ENCODE measurements at regions not wholly inside any gene's neighbourhood (a gene's known extent, or its start where the extent isn't known, plus 50 kb on each side); places are given as distances from the start of the nearest gene placed in this dataset.

DNA sequence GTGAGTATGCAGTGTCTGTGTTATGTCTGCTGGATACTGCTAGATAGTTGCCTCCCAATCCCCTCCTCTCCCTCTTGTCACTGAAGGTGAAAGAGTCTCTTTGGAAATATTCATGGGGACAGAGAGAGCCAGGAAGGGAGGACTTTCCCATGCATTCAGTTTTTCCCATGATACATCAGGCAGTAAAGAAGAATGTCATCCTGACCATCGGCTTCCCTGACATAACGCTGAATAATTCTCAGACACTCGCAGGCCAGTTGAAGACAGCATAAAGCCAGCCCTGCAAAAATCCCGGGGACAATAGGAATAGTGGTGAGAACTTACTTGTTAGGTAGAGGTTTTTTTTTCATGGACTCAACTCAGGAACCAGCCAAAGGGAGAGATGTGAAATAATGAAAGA is 58.1 kb downstream of the KLF4 start:
- TF ChIP-seq, protein P1, sequence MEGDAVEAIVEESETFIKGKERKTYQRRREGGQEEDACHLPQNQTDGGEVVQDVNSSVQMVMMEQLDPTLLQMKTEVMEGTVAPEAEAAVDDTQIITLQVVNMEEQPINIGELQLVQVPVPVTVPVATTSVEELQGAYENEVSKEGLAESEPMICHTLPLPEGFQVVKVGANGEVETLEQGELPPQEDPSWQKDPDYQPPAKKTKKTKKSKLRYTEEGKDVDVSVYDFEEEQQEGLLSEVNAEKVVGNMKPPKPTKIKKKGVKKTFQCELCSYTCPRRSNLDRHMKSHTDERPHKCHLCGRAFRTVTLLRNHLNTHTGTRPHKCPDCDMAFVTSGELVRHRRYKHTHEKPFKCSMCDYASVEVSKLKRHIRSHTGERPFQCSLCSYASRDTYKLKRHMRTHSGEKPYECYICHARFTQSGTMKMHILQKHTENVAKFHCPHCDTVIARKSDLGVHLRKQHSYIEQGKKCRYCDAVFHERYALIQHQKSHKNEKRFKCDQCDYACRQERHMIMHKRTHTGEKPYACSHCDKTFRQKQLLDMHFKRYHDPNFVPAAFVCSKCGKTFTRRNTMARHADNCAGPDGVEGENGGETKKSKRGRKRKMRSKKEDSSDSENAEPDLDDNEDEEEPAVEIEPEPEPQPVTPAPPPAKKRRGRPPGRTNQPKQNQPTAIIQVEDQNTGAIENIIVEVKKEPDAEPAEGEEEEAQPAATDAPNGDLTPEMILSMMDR (conservative IDR thresholded peaks at IDR 0.05; ENCODE audit: low read length) = no peak
- no peak for TF ChIP-seq EZH2phosphoT487 (IDR thresholded peaks at IDR 0.05; ENCODE audit: borderline replicate concordance, low read depth, low read length)

Data from OCI-LY7 (cell line).